ENCODE measurements at regions not wholly inside any gene's neighbourhood (a gene's known extent, or its start where the extent isn't known, plus 50 kb on each side); places are given as distances from the start of the nearest gene placed in this dataset.

DNA sequence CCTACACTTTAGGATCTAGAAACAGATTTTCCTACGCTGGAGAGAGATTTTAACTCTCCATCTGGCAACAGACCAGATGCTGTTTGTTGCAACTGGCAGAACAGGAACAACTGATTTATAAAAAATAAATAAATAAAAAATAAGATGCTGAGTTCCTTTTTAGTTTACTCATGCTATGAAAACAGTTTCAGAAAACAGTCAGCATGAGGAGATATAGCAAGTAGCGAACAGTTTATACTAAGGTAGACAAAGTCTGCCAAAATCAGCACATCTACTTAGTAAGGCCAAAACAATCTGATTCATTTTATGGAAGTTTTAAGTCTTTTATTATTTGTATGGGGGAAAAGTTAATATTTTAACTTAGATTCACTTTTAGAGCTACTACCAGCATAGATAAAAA lies 974.0 kb upstream of the CNTNAP5 start:
- Histone ChIP-seq H3K27ac (no peak overlapping the region), H3K36me3 (no peaks in the 10 kb centered on the region), H3K4me1 (no peaks in the 10 kb centered on the region), H3K4me3 (no peak overlapping the region), H3K27me3 (no peaks in the 10 kb centered on the region), H3K9me3 (no peaks in the 10 kb centered on the region)
- DNase-seq = no peak
- 52 to 70% methylated on average over 2 of the region's 2 CpGs for WGBS, 2 donors
- intact Hi-C loops (cut with DNase I) = no loop called here
- TF ChIP-seq CTCF (IDR thresholded peaks at IDR 0.05) = no peak
- TF ChIP-seq POLR2A (IDR thresholded peaks at IDR 0.05) = no peak

- DNase-seq = no peak
- no peak overlapping the region for H3K27ac ChIP-seq
- 60 to 69% methylated on average over 1 to 2 of the region's 2 CpGs for WGBS, 2 donors
- no peaks in the 10 kb centered on the region for H3K27me3 ChIP-seq
- no peak overlapping the region for H3K4me3 ChIP-seq
- H3K4me1 ChIP-seq = no peaks in the 10 kb centered on the region
- intact Hi-C loops (cut with DNase I) = no loop called here
- no peaks in the 10 kb centered on the region for H3K36me3 ChIP-seq
- peaks cover 0 to 9% (median 0%) of the 10 kb centered on the region in 3 donors for H3K9me3 ChIP-seq
- TF ChIP-seq CTCF (IDR thresholded peaks at IDR 0.05) (no peak), POLR2A (IDR thresholded peaks at IDR 0.05) (no peak)
Observed at GRCh38 chr2:123061534-123061933, 963.6 kb upstream of the CNTNAP5 start.

DNA sequence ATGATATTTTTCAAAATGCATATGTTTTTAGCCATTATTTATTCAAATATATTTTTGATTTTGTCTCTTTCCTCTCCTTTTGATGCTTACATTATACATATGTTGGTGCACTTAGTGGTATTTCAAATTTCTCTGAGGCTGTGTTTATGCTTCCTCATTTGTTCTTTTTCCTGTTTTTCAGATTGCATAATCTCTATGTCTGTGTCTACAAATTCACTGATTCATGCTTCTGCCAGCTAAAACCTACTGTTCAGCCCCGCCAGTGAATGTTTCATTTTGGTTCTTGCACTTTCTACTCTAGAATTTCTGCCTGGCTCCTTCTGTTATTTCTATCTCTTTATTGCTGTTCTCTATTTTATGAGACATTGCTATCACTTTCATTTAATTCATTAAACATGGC lies 951.7 kb upstream of the CNTNAP5 start:
- 22 to 33% methylated on average over 1 of the region's 1 CpG for WGBS, 2 donors
- TF ChIP-seq CTCF (IDR thresholded peaks at IDR 0.05) = no peak
- no peak for TF ChIP-seq POLR2A (IDR thresholded peaks at IDR 0.05)
- Histone ChIP-seq H3K36me3 (no peaks in the 10 kb centered on the region), H3K9me3 (no peaks in the 10 kb centered on the region), H3K4me1 (no peaks in the 10 kb centered on the region), H3K27me3 (no peaks in the 10 kb centered on the region), H3K27ac (no peak overlapping the region), H3K4me3 (no peak overlapping the region)
- intact Hi-C loops (cut with DNase I) = no loop called here
- DNase-seq = no peak

- TF ChIP-seq CTCF (IDR thresholded peaks at IDR 0.05) (no peak), POLR2A (IDR thresholded peaks at IDR 0.05) (no peak)
- no peaks in the 10 kb centered on the region for H3K27me3 ChIP-seq
- no peaks in the 10 kb centered on the region for H3K36me3 ChIP-seq
- no peak overlapping the region for H3K27ac ChIP-seq
- no peak overlapping the region for H3K4me3 ChIP-seq
- no peaks in the 10 kb centered on the region for H3K4me1 ChIP-seq
- H3K9me3 ChIP-seq = no peaks in the 10 kb centered on the region
- intact Hi-C loops (cut with DNase I) = no loop called here
- DNase-seq = no peak
Observed at GRCh38 chr2:123073956-123074355, 951.1 kb upstream of the CNTNAP5 start.

DNA sequence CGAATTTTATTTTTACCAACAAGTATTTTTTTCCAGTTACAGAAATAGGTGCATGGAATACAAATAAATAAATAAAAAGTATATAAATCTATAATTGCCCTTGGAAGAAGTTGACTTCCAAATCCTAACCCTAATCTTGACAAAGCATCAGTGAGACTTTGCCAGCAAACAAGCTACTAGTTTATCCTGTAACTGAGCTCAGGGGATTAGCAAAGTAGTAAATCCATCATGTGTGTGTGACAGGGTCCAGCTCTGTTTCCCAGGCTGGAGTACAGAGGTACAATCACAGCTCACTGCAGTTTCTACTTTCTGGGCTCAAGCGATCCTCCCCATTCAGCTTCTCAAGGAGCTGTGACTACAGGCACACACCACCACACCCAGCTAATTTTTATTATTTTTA lies 948.0 kb upstream of the CNTNAP5 start:
- no peak for DNase-seq
- Histone ChIP-seq H3K27ac (no peak overlapping the region), H3K27me3 (no peaks in the 10 kb centered on the region), H3K4me1 (no peaks in the 10 kb centered on the region), H3K4me3 (no peak overlapping the region), H3K36me3 (no peaks in the 10 kb centered on the region), H3K9me3 (no peaks in the 10 kb centered on the region)
- WGBS, 2 donors = 38 to 43% methylated on average over 2 of the region's 2 CpGs
- TF ChIP-seq POLR2A (IDR thresholded peaks at IDR 0.05) = no peak
- no peak for TF ChIP-seq CTCF (IDR thresholded peaks at IDR 0.05)
- intact Hi-C loops (cut with DNase I) = no loop called here

Measured in esophagus squamous epithelium (tissue), 5 donors.